OCI-LY3 (cell line): ENCODE measurements at regions not wholly inside any gene's neighbourhood (a gene's known extent, or its start where the extent isn't known, plus 50 kb on each side); places are given as distances from the start of the nearest gene placed in this dataset.

Source experiments
- H2AFZ ChIP-seq: fragments of 200-600, 300-600 bp; shearing (Covaris generic); 2 replicates; pipeline ENCODE4 v1.6.0; 2014; ENCODE audit warnings: antibody characterized with exemption, low read depth, low read length
- H3K27ac ChIP-seq: fragments of 200-600, 300-600 bp; sonication (generic); 2 replicates; pipeline ENCODE4 v1.5.1; 2014; ENCODE audit warnings: mild to moderate bottlenecking, low read length, moderate library complexity, mixed read lengths
- H3K27me3 ChIP-seq: fragments of 200-600, 300-600 bp; sonication (generic); 2 replicates; pipeline ENCODE4 v1.6.1; 2014; ENCODE audit warnings: low read depth, low read length, mixed read lengths
- H3K36me3 ChIP-seq: fragments of 200-600, 300-600 bp; sonication (generic); replicated peaks from 2 replicates; pipeline ENCODE3; 2014; ENCODE audit warnings: low read depth, low read length, mixed read lengths
- H3K4me1 ChIP-seq: fragments of 300-600, 200-600 bp; sonication (generic); 2 replicates; pipeline ENCODE4 v1.6.1; 2014; ENCODE audit warnings: low read length, mixed read lengths
- H3K4me2 ChIP-seq: fragments of 200-600, 300-600 bp; sonication (generic); 2 replicates; pipeline ENCODE4 v1.6.1; 2014; ENCODE audit warnings: low read length, mixed read lengths
- H3K4me3 ChIP-seq: fragments of 300-600, 200-600 bp; sonication (generic); 2 replicates; pipeline ENCODE4 v1.5.1; 2014; ENCODE audit warnings: antibody characterized with exemption, mild to moderate bottlenecking, low read length, moderate library complexity
- H3K79me2 ChIP-seq: fragments of 300-600, 200-600 bp; shearing (Covaris generic); 2 replicates; pipeline ENCODE4 v1.6.1; 2014; ENCODE audit warnings: mild to moderate bottlenecking, low read length, mixed read lengths
- H3K9ac ChIP-seq: fragments of 300-600, 200-600 bp; shearing (Covaris generic); 2 replicates; pipeline ENCODE4 v1.6.0; 2014; ENCODE audit warnings: mild to moderate bottlenecking, low read length, moderate library complexity
- H3K9me3 ChIP-seq: fragments of 200-600, 300-600 bp; shearing (Covaris generic); 2 replicates; pipeline ENCODE4 v1.6.1; 2014; ENCODE audit warnings: low read length, mixed read lengths; ENCODE audit not compliant: insufficient read depth
- H4K20me1 ChIP-seq: fragments of 200-600, 300-600 bp; sonication (generic); 2 replicates; pipeline ENCODE4 v1.6.1; 2016; ENCODE audit warnings: low read length, mixed read lengths; ENCODE audit not compliant: insufficient read depth
- EZH2phosphoT487 ChIP-seq: fragments of 200-600 bp; shearing (Covaris generic); IDR thresholded peaks from 2 replicates; pipeline ENCODE4 v1.6.1; 2018; ENCODE audit warnings: antibody characterized with exemption, mixed run types, low read depth
- TF ChIP-seq, protein P1 (sequence below): fragments of 200-600, 300-600 bp; sonication (generic); IDR thresholded peaks from 2 replicates; pipeline ENCODE4 v1.5.1; 2014; ENCODE audit warnings: antibody characterized with exemption, low read length, low read depth

DNA sequence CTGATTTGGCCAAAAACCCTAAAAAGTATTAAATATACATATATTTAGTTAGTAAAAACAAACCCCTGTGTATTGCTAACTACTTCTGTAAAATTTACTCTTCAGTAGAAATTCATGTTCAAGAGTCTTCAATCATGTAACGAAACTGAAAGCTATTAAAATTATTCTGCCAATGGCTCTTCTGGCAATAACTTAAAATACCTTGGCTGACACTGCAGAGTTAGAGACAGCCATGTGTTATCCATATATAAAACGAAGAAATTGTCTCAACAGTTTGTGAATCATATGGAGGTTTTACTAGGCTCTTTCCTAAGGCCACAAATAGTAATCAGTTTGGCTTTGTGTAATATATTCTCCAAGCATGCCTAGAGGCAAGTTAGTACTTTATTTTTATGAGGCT, 357.2 kb downstream of the COL11A1 start:
- Histone ChIP-seq H3K27me3 (no peaks in the 10 kb centered on the region), H3K79me2 (no peaks in the 10 kb centered on the region), H3K4me1 (no peaks in the 10 kb centered on the region), H2AFZ (no peak overlapping the region), H3K27ac (no peak overlapping the region), H3K9me3 (no peaks in the 10 kb centered on the region), H3K9ac (no peak overlapping the region), H3K4me3 (no peak overlapping the region), H3K36me3 (no peaks in the 10 kb centered on the region), H4K20me1 (no peaks in the 10 kb centered on the region), H3K4me2 (no peak overlapping the region)
- TF ChIP-seq, protein P1, sequence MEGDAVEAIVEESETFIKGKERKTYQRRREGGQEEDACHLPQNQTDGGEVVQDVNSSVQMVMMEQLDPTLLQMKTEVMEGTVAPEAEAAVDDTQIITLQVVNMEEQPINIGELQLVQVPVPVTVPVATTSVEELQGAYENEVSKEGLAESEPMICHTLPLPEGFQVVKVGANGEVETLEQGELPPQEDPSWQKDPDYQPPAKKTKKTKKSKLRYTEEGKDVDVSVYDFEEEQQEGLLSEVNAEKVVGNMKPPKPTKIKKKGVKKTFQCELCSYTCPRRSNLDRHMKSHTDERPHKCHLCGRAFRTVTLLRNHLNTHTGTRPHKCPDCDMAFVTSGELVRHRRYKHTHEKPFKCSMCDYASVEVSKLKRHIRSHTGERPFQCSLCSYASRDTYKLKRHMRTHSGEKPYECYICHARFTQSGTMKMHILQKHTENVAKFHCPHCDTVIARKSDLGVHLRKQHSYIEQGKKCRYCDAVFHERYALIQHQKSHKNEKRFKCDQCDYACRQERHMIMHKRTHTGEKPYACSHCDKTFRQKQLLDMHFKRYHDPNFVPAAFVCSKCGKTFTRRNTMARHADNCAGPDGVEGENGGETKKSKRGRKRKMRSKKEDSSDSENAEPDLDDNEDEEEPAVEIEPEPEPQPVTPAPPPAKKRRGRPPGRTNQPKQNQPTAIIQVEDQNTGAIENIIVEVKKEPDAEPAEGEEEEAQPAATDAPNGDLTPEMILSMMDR, result no peak
- TF ChIP-seq EZH2phosphoT487, result no peak

DNA sequence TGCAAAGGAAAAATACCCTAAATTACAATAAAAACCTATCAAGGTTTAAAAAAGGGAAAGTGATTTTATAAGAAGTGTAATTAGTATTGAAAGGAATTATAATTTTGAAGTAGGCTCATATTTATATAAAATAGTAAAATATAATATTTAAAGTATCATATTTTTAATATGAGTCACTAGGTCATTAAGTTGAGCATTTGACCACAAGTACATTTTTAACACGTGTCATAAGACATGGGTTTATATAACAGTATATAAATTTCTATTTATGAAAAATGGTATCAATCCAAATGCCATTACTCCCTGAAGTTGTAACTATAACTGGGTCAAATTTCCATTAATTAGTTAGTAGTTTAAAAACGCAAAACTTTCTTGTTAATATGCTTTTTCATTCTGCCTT, 365.9 kb downstream of the COL11A1 start:
- Histone ChIP-seq H3K27ac (no peak overlapping the region), H2AFZ (no peak overlapping the region), H3K79me2 (no peaks in the 10 kb centered on the region), H3K36me3 (no peaks in the 10 kb centered on the region), H3K27me3 (no peaks in the 10 kb centered on the region), H3K4me1 (no peaks in the 10 kb centered on the region), H3K4me2 (no peak overlapping the region), H4K20me1 (no peaks in the 10 kb centered on the region), H3K4me3 (no peak overlapping the region), H3K9ac (no peak overlapping the region), H3K9me3 (no peaks in the 10 kb centered on the region)
- no peak for TF ChIP-seq EZH2phosphoT487
- TF ChIP-seq, protein P1, result no peak

DNA sequence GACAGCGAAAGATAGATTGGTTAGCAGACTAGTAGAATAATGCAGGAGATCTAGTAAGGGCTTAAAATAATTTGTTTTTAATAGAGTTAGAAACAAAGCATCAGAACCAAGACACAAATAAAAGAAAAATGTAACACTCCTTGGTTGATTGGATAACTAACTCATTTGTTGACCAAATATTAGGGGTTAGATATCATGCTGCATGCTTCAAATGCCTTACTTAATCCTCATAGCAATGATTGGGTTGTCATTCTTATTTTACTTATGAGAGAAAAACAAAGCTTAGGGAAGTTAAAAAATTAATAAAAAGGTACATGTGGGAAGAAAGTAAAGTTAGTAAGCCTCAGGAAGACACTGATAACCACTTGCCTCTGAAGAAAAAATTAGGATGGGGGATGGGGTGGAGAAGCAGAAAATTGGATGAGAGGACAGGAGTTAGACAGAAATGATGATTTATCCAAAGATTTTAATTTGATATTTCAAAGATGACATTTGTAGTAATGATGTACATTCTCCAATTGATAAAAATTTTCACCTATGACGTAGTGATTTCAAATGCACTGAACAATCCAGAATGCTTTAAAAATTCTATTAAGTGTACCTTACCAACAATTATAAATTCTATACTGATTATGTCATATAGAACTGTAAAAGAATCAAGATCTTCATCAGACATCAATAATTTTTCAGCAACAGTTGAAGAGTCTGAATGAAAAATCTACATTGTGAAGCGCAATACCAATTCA, 374.7 kb downstream of the COL11A1 start:
- H2AFZ ChIP-seq, result no peak overlapping the region
- no peaks in the 10 kb centered on the region for H3K36me3 ChIP-seq
- no peaks in the 10 kb centered on the region for H3K27me3 ChIP-seq
- no peaks in the 10 kb centered on the region for H3K9me3 ChIP-seq
- H4K20me1 ChIP-seq, result no peaks in the 10 kb centered on the region
- H3K27ac ChIP-seq, result no peak overlapping the region
- H3K9ac ChIP-seq, result no peak overlapping the region
- no peak overlapping the region for H3K4me2 ChIP-seq
- no peaks in the 10 kb centered on the region for H3K4me1 ChIP-seq
- no peak overlapping the region for H3K4me3 ChIP-seq
- H3K79me2 ChIP-seq, result no peaks in the 10 kb centered on the region
- no peak for TF ChIP-seq EZH2phosphoT487
- TF ChIP-seq, protein P1, result no peak

DNA sequence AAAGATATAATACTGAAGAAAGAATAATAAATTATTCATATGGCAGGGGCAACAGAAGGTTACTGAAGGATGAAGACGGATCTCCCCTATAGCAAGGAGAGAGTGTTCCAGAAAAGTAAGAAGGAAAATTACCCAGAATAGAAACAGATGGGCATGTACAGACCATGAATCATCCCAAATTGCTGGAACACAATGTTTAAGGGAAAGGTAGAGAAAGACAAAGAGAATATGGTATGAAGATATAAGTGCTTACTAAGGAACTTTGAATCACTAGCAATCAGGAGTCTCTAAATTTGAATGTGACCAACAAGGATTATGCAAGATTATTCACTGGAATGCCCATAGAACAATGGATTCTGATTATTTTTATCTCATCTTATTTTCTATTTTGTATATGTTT, 375.4 kb downstream of the COL11A1 start:
- H2AFZ ChIP-seq, result no peak overlapping the region
- H3K9ac ChIP-seq, result no peak overlapping the region
- H3K27ac ChIP-seq, result no peak overlapping the region
- no peaks in the 10 kb centered on the region for H3K9me3 ChIP-seq
- no peak overlapping the region for H3K4me3 ChIP-seq
- no peaks in the 10 kb centered on the region for H3K36me3 ChIP-seq
- H3K4me1 ChIP-seq, result no peaks in the 10 kb centered on the region
- TF ChIP-seq, protein P1, result no peak
- no peak for TF ChIP-seq EZH2phosphoT487
- no peaks in the 10 kb centered on the region for H3K27me3 ChIP-seq
- H3K4me2 ChIP-seq, result no peak overlapping the region
- H4K20me1 ChIP-seq, result no peaks in the 10 kb centered on the region
- no peaks in the 10 kb centered on the region for H3K79me2 ChIP-seq
